HEK293 (cell line): ENCODE measurements at regions not wholly inside any gene's neighbourhood (a gene's known extent, or its start where the extent isn't known, plus 50 kb on each side); places are given as distances from the start of the nearest gene placed in this dataset.

Experiments
- CTCF ChIA-PET: fragments of 350-600 bp; formaldehyde crosslinking; extraction: SDS; loops from one replicate; lab custom pipeline; 2021; ENCODE audit warnings: antibody characterized with exemption; lab: Yijun Ruan, JAX
- POLR2A ChIA-PET: fragments of 300-600 bp; formaldehyde crosslinking; extraction: SDS; loops from one replicate; lab custom pipeline; 2020; ENCODE audit warnings: antibody characterized with exemption, inconsistent platforms; lab: Yijun Ruan, JAX
- H3K27ac ChIP-seq: fragments of 200-500 bp; sonication (Bioruptor generic); 2 replicates; pipeline ENCODE4 v1.5.1; 2014; ENCODE audit warnings: low read depth, low read length, control low read depth, inconsistent platforms; ENCODE audit errors: extremely low read depth
- H3K36me3 ChIP-seq, 2 experiments: fragments of 200-500 bp in 1 of 2; sonication (Bioruptor generic) in 1 of 2; 1 replicate in 1 of 2; 2 replicates in 1 of 2; pipeline ENCODE4 v1.5.1; 2014 to 2017; ENCODE audit warnings: inconsistent platforms in 2 of 2, low read length in 2 of 2; ENCODE audit not compliant: control insufficient read depth in 2 of 2, insufficient read depth in 1 of 2
- H3K4me1 ChIP-seq: fragments of 200-500 bp; sonication (Bioruptor generic); 2 replicates; pipeline ENCODE4 v1.5.1; 2014; ENCODE audit warnings: mild to moderate bottlenecking, low read length, inconsistent platforms; ENCODE audit not compliant: control insufficient read depth, insufficient read depth
- H3K4me3 ChIP-seq: 2 replicates; pipeline ENCODE4 v1.5.1; 2011; ENCODE audit warnings: low read depth, mild to moderate bottlenecking, control low read depth, low read length, moderate library complexity
- H3K9me3 ChIP-seq: fragments of 200-500 bp; sonication (Bioruptor generic); 2 replicates; pipeline ENCODE4 v1.5.1; 2014; ENCODE audit warnings: low read depth, low read length, inconsistent platforms; ENCODE audit not compliant: control insufficient read depth, insufficient read depth
- ATF2 ChIP-seq: fragments of 450-650 bp; formaldehyde crosslinking; IDR thresholded peaks from 2 replicates; pipeline ENCODE4 v1.5.1; 2016; ENCODE audit warnings: missing biosample characterization, missing genetic modification characterization, low read depth
- GLI2 ChIP-seq: fragments of 450-650 bp; formaldehyde crosslinking; IDR thresholded peaks from 2 replicates; pipeline ENCODE4; 2017; ENCODE audit warnings: missing biosample characterization, missing genetic modification characterization, low read depth, borderline replicate concordance
- HIC1 ChIP-seq: fragments of 450-650 bp; formaldehyde crosslinking; IDR thresholded peaks from 2 replicates; pipeline ENCODE4 v1.5.1; 2016; ENCODE audit warnings: missing biosample characterization, missing genetic modification characterization
- IKZF3 ChIP-seq: fragments of 450-650 bp; IDR thresholded peaks from 2 replicates; pipeline ENCODE4 v1.5.0; 2018; ENCODE audit warnings: missing biosample characterization, mild to moderate bottlenecking, missing genetic modification characterization, moderate library complexity
- PRDM10 ChIP-seq: fragments of 450-650 bp; formaldehyde crosslinking; IDR thresholded peaks from 2 replicates; pipeline ENCODE4 v1.5.1; 2016; ENCODE audit warnings: missing biosample characterization, missing genetic modification characterization
- REPIN1 ChIP-seq: fragments of 450-650 bp; formaldehyde crosslinking; IDR thresholded peaks from 2 replicates; pipeline ENCODE4 v1.5.1; 2017; ENCODE audit warnings: missing biosample characterization, missing genetic modification characterization, low read depth
- SCRT1 ChIP-seq: fragments of 450-650 bp; formaldehyde crosslinking; IDR thresholded peaks from 2 replicates; pipeline ENCODE4 v1.5.1; 2016; ENCODE audit warnings: missing biosample characterization, missing genetic modification characterization, borderline replicate concordance
- ZNF23 ChIP-seq: fragments of 450-650 bp; formaldehyde crosslinking; IDR thresholded peaks from 2 replicates; pipeline ENCODE4 v1.5.1; 2016; ENCODE audit warnings: missing biosample characterization, missing genetic modification characterization, borderline replicate concordance
- ZNF341 ChIP-seq: fragments of 450-650 bp; formaldehyde crosslinking; IDR thresholded peaks from 2 replicates; pipeline ENCODE4; 2016; ENCODE audit warnings: low read depth, missing biosample characterization, missing genetic modification characterization
- ZNF391 ChIP-seq: fragments of 450-650 bp; formaldehyde crosslinking; IDR thresholded peaks from 2 replicates; pipeline ENCODE4 v1.5.1; 2016; ENCODE audit warnings: low read depth, missing biosample characterization, missing genetic modification characterization, borderline replicate concordance
- ZNF530 ChIP-seq: fragments of 450-650 bp; formaldehyde crosslinking; IDR thresholded peaks from 2 replicates; pipeline ENCODE4 v1.5.1; 2016; ENCODE audit warnings: low read depth, missing biosample characterization, missing genetic modification characterization
- ZNF664 ChIP-seq: fragments of 450-650 bp; formaldehyde crosslinking; IDR thresholded peaks from 2 replicates; pipeline ENCODE4 v1.5.1; 2016; ENCODE audit warnings: missing biosample characterization, missing genetic modification characterization
- ZSCAN23 ChIP-seq: fragments of 450-650 bp; formaldehyde crosslinking; IDR thresholded peaks from 2 replicates; pipeline ENCODE4 v1.5.1; 2016; ENCODE audit warnings: missing biosample characterization, missing genetic modification characterization
- TF ChIP-seq, protein P1 (sequence below): fragments of 450-650 bp; formaldehyde crosslinking; IDR thresholded peaks from 2 replicates; pipeline ENCODE4 v1.5.1; 2016; ENCODE audit warnings: missing biosample characterization, missing genetic modification characterization, borderline replicate concordance
- TF ChIP-seq, protein P2 (sequence below): fragments of 450-650 bp; formaldehyde crosslinking; IDR thresholded peaks from 2 replicates; pipeline ENCODE4 v1.5.1; 2016; ENCODE audit warnings: missing biosample characterization, missing genetic modification characterization
- TF ChIP-seq, protein P3 (sequence below): fragments of 450-650 bp; formaldehyde crosslinking; IDR thresholded peaks from 2 replicates; pipeline ENCODE4 v1.5.1; 2017; ENCODE audit warnings: missing biosample characterization, missing genetic modification characterization
- TF ChIP-seq, protein P4 (sequence below): fragments of 450-650 bp; formaldehyde crosslinking; IDR thresholded peaks from 2 replicates; pipeline ENCODE4 v1.5.1; 2016; ENCODE audit warnings: missing biosample characterization, missing genetic modification characterization
- TF ChIP-seq, protein P5 (sequence below): fragments of 450-650 bp; formaldehyde crosslinking; IDR thresholded peaks from 2 replicates; pipeline ENCODE4; 2016; ENCODE audit warnings: missing biosample characterization, missing genetic modification characterization

- H3K27ac ChIP-seq, result no peak overlapping the region
- POLR2A ChIA-PET, result no interaction called here
Observed at GRCh38 chr16:79750311-79750710, 149.8 kb upstream of the MAF start.

More at GRCh38 chr16:79750311-79750710, 149.8 kb upstream of the MAF start:
- H3K9me3 ChIP-seq, result no peaks in the 10 kb centered on the region
- H3K4me3 ChIP-seq, result no peak overlapping the region
- no peaks in the 10 kb centered on the region for H3K36me3 ChIP-seq
- no peaks in the 10 kb centered on the region for H3K4me1 ChIP-seq
- no peak for TF ChIP-seq SCRT1 (tag by site-specific recombination)
- no peak for TF ChIP-seq ZNF23
- TF ChIP-seq, protein P1, sequence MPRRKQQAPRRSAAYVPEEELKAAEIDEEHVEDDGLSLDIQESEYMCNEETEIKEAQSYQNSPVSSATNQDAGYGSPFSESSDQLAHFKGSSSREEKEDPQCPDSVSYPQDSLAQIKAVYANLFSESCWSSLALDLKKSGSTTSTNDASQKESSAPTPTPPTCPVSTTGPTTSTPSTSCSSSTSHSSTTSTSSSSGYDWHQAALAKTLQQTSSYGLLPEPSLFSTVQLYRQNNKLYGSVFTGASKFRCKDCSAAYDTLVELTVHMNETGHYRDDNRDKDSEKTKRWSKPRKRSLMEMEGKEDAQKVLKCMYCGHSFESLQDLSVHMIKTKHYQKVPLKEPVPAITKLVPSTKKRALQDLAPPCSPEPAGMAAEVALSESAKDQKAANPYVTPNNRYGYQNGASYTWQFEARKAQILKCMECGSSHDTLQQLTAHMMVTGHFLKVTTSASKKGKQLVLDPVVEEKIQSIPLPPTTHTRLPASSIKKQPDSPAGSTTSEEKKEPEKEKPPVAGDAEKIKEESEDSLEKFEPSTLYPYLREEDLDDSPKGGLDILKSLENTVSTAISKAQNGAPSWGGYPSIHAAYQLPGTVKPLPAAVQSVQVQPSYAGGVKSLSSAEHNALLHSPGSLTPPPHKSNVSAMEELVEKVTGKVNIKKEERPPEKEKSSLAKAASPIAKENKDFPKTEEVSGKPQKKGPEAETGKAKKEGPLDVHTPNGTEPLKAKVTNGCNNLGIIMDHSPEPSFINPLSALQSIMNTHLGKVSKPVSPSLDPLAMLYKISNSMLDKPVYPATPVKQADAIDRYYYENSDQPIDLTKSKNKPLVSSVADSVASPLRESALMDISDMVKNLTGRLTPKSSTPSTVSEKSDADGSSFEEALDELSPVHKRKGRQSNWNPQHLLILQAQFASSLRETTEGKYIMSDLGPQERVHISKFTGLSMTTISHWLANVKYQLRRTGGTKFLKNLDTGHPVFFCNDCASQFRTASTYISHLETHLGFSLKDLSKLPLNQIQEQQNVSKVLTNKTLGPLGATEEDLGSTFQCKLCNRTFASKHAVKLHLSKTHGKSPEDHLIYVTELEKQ (tag by site-specific recombination), result no peak
- TF ChIP-seq, protein P2, sequence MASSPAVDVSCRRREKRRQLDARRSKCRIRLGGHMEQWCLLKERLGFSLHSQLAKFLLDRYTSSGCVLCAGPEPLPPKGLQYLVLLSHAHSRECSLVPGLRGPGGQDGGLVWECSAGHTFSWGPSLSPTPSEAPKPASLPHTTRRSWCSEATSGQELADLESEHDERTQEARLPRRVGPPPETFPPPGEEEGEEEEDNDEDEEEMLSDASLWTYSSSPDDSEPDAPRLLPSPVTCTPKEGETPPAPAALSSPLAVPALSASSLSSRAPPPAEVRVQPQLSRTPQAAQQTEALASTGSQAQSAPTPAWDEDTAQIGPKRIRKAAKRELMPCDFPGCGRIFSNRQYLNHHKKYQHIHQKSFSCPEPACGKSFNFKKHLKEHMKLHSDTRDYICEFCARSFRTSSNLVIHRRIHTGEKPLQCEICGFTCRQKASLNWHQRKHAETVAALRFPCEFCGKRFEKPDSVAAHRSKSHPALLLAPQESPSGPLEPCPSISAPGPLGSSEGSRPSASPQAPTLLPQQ (tag by site-specific recombination), result no peak
- TF ChIP-seq ZNF530, result no peak
- no peak for TF ChIP-seq ZNF664 (tag by site-specific recombination)
- TF ChIP-seq, protein P3, sequence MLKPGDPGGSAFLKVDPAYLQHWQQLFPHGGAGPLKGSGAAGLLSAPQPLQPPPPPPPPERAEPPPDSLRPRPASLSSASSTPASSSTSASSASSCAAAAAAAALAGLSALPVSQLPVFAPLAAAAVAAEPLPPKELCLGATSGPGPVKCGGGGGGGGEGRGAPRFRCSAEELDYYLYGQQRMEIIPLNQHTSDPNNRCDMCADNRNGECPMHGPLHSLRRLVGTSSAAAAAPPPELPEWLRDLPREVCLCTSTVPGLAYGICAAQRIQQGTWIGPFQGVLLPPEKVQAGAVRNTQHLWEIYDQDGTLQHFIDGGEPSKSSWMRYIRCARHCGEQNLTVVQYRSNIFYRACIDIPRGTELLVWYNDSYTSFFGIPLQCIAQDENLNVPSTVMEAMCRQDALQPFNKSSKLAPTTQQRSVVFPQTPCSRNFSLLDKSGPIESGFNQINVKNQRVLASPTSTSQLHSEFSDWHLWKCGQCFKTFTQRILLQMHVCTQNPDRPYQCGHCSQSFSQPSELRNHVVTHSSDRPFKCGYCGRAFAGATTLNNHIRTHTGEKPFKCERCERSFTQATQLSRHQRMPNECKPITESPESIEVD (tag by site-specific recombination), result no peak
- no peak for TF ChIP-seq REPIN1 (tag by site-specific recombination)
- TF ChIP-seq GLI2 (tag by site-specific recombination), result no peak
- TF ChIP-seq, protein P4, sequence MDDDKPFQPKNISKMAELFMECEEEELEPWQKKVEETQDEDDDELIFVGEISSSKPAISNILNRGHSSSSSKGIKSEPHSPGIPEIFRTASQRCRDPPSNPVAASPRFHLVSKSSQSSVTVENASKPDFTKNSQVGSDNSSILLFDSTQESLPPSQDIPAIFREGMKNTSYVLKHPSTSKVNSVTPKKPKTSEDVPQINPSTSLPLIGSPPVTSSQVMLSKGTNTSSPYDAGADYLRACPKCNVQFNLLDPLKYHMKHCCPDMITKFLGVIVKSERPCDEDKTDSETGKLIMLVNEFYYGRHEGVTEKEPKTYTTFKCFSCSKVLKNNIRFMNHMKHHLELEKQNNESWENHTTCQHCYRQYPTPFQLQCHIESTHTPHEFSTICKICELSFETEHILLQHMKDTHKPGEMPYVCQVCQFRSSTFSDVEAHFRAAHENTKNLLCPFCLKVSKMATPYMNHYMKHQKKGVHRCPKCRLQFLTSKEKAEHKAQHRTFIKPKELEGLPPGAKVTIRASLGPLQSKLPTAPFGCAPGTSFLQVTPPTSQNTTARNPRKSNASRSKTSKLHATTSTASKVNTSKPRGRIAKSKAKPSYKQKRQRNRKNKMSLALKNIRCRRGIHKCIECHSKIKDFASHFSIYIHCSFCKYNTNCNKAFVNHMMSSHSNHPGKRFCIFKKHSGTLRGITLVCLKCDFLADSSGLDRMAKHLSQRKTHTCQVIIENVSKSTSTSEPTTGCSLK, result no peak
- TF ChIP-seq HIC1 (tag by site-specific recombination), result no peak
- no peak for TF ChIP-seq ZNF341 (tag by site-specific recombination)
- TF ChIP-seq IKZF3 (tag by site-specific recombination), result no peak
- no peak for TF ChIP-seq PRDM10 (tag by site-specific recombination)
- TF ChIP-seq ATF2 (tag by site-specific recombination), result no peak
- TF ChIP-seq, protein P5, sequence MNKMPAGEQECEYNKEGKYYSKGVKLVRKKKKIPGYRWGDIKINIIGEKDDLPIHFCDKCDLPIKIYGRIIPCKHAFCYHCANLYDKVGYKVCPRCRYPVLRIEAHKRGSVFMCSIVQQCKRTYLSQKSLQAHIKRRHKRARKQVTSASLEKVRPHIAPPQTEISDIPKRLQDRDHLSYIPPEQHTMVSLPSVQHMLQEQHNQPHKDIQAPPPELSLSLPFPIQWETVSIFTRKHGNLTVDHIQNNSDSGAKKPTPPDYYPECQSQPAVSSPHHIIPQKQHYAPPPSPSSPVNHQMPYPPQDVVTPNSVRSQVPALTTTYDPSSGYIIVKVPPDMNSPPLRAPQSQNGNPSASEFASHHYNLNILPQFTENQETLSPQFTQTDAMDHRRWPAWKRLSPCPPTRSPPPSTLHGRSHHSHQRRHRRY (tag by site-specific recombination), result no peak
- no peak for TF ChIP-seq ZSCAN23
- no peak for TF ChIP-seq ZNF391 (tag by site-specific recombination)
- CTCF ChIA-PET, result no interaction called here
